AG20443 (cell line): ENCODE measurements at regions not wholly inside any gene's neighbourhood (a gene's known extent, or its start where the extent isn't known, plus 50 kb on each side); places are given as distances from the start of the nearest gene placed in this dataset.

Experiments used
- DNase-seq: peaks from one replicate; pipeline ENCODE4 v3.0.0; 2012; ENCODE audit warnings: low spot score, mixed read lengths

DNA sequence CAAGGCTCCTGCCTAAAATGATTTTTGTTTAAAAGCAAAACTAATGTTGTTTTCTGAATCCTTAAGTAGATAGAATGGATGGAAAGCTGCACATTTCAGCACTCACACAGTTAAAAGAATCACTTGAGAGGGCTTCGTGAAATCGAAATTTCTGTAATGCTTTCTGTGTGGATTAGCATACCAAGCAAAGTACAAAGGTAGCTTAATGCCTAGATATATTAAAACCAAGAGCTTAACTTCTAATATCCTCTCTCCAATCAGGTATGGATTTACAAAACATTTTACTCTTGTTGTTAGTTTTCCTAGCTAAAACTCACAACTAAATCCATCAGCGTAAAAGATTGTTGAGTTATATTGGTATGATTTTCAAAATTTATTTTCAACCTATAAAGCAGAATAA, 378.8 kb upstream of the PRMT6 start:
- no peak for DNase-seq

- peak; percentile 9 for DNase-seq
Measured at GRCh38 chr1:106678279-106679050, 378.0 kb upstream of the PRMT6 start.

DNA sequence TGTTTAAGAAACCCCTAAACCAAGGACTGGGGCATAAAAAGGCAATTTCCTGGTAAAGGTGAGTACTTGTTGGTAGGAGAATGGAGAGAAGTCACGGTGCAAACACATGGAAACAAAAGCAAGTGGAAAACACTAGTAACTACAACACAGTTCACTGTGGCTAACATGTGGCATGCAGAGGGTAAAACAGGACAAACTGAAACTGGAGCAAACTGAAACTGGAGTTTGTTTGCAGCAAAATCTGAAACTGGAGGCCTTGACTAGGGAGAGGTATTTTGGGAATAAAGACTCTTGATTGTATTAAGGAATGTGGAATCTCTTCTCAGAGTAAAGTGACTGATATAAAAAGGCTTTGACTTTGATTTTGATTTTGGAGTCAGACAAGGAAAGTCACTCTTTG, 376.3 kb upstream of the PRMT6 start:
- peak; percentile 29 for DNase-seq

DNA sequence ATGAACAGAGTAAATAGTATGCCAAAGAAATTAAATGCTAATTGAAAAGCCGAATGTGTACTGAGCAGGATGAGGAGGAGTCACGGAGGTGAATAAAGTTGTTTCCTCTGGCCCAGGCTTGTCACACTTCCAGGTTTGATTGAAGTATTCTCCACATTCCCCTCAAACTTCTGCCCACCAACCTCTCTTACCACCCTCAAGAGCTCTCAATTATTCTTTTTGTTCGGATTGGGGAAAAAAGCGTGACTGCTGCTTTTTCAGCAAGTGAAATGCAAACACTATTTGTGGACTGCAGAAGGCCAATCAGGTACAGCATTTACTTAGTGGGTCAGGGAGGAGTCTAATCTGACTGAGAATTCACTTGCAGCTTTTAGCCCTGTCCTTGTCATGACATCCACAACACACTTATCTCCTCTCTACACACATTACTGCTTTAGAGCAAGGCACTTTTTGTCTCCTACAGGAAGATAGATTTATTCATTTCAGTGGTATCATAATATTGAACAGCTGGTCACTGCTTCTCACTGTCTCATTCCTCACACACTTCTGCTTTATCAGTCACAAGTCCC, 375.6 kb upstream of the PRMT6 start:
- DNase-seq: peak; percentile 10

GRCh38 chr1:106681939-106682522, 374.4 kb upstream of the PRMT6 start:
- DNase-seq: no peak

DNA sequence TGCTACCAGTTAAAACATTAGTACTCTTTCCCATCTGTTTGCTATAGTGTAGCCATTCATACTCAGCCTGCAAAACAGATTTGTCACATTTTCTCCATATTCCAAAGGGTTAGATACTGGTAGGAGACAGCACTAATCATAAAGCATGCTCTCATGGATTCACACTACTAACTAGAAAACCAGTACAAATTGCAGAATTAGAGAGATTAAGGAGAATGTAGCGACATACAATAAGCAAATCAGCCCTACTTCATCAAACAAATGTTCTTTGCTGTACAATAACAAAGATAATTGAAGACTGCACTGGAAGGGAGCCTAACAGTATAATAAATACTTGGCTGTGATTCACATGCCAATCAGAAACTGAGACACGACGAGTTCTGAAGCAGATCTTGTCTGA, 368.0 kb upstream of the PRMT6 start:
- DNase-seq: no peak

DNA sequence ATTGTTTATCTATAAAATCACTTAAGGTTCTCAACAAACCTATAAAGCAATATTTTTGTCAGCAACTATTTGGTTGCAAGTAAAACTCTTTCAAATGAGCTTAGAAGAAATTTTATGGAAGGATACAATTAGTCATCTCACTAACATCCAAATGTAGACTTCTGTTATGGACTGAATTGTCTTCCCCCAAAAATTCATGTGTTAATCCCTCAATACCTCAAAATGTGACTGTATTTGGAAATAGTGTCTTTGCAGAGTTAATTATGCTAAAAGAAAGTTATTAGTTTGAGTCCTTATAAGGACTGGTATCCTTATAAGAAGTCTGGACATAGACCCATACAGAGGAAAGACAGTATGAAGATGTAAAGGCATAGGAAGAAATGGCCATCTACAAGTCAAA, 357.8 kb upstream of the PRMT6 start:
- DNase-seq: no peak

DNA sequence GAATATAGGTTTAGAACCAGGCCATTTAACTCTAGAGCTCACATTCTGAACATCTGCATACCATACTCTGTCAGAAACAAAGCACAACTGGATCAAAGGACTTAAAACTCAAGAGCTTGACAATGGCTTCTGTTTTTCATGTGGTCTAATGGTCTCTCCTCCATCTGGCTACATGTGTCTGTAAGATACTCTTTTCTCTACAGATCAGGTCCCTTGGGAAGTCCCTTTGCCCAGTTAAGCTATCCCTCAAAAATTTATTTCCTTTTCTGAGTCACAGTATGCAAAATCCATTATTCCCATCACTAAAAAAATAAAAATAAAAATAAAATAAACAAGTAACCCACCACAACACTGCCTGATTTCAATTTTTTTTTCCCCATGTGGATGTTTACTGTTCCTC, 357.0 kb upstream of the PRMT6 start:
- no peak for DNase-seq

- DNase-seq: peak; percentile 19
Measured at GRCh38 chr1:106700211-106700610, 356.3 kb upstream of the PRMT6 start.

DNA sequence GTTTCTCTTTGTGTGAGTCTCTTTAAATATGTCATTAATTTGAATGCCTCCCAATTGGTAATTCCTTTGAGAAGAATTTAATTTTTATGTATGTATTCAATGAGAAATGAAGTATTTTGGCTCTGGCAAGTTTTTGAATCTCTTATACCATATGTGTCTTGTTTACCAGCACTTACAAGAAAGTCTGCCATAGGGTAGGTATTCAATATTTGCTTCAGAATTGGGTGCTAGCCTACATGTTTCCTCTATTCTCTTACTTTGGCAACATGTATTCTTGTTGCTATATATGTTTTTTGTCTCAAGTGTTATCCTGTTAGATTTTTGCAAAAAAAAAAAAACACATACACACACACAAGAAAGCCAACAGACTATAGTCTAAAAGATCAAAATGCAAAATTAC, 350.5 kb upstream of the PRMT6 start:
- no peak for DNase-seq

DNA sequence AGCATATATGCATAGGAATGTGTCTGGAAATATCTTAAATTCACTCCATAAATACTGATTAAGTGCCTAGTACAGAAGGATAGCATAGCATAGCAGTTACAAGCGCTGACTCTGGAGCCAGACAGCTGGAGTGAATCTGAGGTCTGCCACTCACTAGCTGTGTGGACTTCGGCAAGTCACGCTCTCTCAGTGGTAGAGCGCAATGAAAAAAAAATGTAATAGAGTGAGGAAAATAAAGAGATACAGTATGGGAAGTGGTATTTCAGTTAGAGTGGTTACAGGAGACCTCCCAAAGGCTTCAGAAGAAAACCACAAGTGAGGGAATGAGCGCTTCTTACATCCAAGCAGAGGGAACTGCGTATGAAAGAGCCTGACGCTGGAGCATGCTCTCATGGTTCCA, 338.9 kb upstream of the PRMT6 start:
- peak; percentile 9 for DNase-seq

DNA sequence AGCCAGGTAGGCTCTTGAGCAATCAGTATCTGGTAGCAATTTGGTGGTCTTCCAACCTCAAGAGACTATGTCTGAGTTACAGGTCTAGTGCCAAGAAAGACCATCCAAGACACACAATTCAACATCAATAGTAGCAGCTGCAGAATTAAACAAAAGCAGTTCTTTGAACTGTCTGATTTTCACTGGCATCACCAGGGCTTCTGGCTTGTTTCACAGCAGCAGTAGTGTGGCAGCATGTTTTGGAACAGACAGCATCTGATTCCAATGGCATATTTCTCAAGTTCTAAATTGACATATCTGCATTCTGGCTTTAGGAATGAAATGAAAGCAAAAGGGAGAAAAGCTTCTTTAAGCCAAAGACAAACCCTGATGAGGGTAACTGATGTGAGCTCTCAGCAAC, 334.7 kb upstream of the PRMT6 start:
- DNase-seq: peak; percentile 7

GRCh38 chr1:106722466-106722865, 334.0 kb upstream of the PRMT6 start:
- DNase-seq: no peak

- DNase-seq: no peak
Measured at GRCh38 chr1:106727171-106727570, 329.3 kb upstream of the PRMT6 start.

GRCh38 chr1:106746448-106747085, 309.9 kb upstream of the PRMT6 start:
- no peak for DNase-seq

GRCh38 chr1:106747232-106747631, 309.2 kb upstream of the PRMT6 start:
- DNase-seq: no peak

- DNase-seq: no peak
Measured at GRCh38 chr1:106747791-106748190, 308.7 kb upstream of the PRMT6 start.

- no peak for DNase-seq
Measured at GRCh38 chr1:106748606-106749005, 307.9 kb upstream of the PRMT6 start.

DNA sequence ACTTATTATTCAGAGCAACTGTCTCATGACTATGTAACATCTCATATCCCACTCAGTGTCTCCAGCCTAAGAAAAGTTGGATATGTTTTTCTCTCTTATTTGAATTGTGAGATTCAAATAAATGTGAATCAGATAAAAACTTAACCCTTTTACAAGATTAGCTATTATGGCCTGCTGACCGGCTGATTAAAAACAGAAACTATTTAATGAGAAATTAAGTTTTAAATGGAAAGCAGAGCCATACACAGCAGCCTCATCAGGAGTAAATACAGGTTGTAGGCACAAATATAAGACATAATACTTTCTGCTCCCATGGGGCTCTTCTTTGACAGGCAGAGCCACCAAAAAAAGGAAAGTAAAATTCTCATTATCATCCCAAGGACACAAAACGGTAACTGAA, 307.0 kb upstream of the PRMT6 start:
- no peak for DNase-seq

- no peak for DNase-seq
Measured at GRCh38 chr1:106749906-106750305, 306.6 kb upstream of the PRMT6 start.

- no peak for DNase-seq
Measured at GRCh38 chr1:106751002-106751401, 305.5 kb upstream of the PRMT6 start.

- DNase-seq: peak; percentile 11
Measured at GRCh38 chr1:106753066-106753465, 303.4 kb upstream of the PRMT6 start.

DNA sequence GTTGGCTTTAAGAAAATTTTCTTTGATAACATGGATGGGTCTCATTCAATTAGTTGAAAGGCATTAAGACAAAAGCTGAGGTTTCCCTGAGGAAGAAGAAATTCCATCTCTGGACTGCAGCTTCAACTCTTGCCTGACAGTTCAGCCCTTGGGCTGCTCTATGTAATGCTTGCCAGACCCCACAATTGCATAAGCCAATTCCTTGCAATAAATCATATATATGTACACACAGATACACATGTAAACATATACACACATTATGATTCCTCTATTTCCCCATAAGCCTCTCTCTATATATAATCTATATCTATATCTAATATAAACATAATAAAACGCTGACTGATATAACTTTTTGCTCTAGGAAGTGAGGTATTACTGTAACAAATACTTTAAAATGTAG, 301.5 kb upstream of the PRMT6 start:
- DNase-seq: no peak
